ENCODE measurements at regions not wholly inside any gene's neighbourhood (a gene's known extent, or its start where the extent isn't known, plus 50 kb on each side); places are given as distances from the start of the nearest gene placed in this dataset.

- H3K4me1 ChIP-seq (ENCODE audit: insufficient read depth, low read length), result no peaks in the 10 kb centered on the region
- peaks cover 50% of the 10 kb centered on the region for H3K9me3 ChIP-seq (ENCODE audit: insufficient read depth, low read depth, low read length)
- H3K4me3 ChIP-seq (ENCODE audit: low read length), result no peak overlapping the region
- H3K36me3 ChIP-seq (ENCODE audit: insufficient read depth, low read length), result no peaks in the 10 kb centered on the region
- H3K9ac ChIP-seq (ENCODE audit: low read depth, low read length), result no peak overlapping the region
- no peaks in the 10 kb centered on the region for H3K27me3 ChIP-seq (ENCODE audit: insufficient read depth, low read length)
- no peak overlapping the region for H3K27ac ChIP-seq (ENCODE audit: low read depth, low read length)
- WGBS, result 96% methylated on average over 2 of the region's 2 CpGs
Measured at GRCh38 chr1:4262665-4263064, 362.6 kb upstream of the C1orf174 start.

GRCh38 chr1:4263699-4264098 lies 363.6 kb upstream of the C1orf174 start:
- Histone ChIP-seq H3K4me1 (ENCODE audit: insufficient read depth, low read length) (no peaks in the 10 kb centered on the region), H3K9ac (ENCODE audit: low read depth, low read length) (no peak overlapping the region), H3K36me3 (ENCODE audit: insufficient read depth, low read length) (no peaks in the 10 kb centered on the region), H3K27ac (ENCODE audit: low read depth, low read length) (no peak overlapping the region), H3K9me3 (ENCODE audit: insufficient read depth, low read depth, low read length) (peaks cover 39% of the 10 kb centered on the region), H3K27me3 (ENCODE audit: insufficient read depth, low read length) (no peaks in the 10 kb centered on the region), H3K4me3 (ENCODE audit: low read length) (no peak overlapping the region)
- 80% methylated on average over 2 of the region's 2 CpGs for WGBS

- no peaks in the 10 kb centered on the region for H3K27me3 ChIP-seq (ENCODE audit: insufficient read depth, low read length)
- no peak overlapping the region for H3K27ac ChIP-seq (ENCODE audit: low read depth, low read length)
- H3K4me1 ChIP-seq (ENCODE audit: insufficient read depth, low read length), result no peaks in the 10 kb centered on the region
- H3K4me3 ChIP-seq (ENCODE audit: low read length), result no peak overlapping the region
- WGBS, result 95% methylated on average over 1 of the region's 1 CpG
- no peaks in the 10 kb centered on the region for H3K36me3 ChIP-seq (ENCODE audit: insufficient read depth, low read length)
- peaks cover 19% of the 10 kb centered on the region; the same call in 1 of the 2 replicates for H3K9me3 ChIP-seq (ENCODE audit: insufficient read depth, low read depth, low read length)
- no peak overlapping the region for H3K9ac ChIP-seq (ENCODE audit: low read depth, low read length)
Measured at GRCh38 chr1:4265836-4266235, 365.8 kb upstream of the C1orf174 start.

GRCh38 chr1:4267381-4268261 lies 367.5 kb upstream of the C1orf174 start:
- Histone ChIP-seq H3K9me3 (ENCODE audit: insufficient read depth, low read depth, low read length) (peaks cover 9% of the 10 kb centered on the region; the same call in 1 of the 2 replicates), H3K4me1 (ENCODE audit: insufficient read depth, low read length) (no peaks in the 10 kb centered on the region), H3K4me3 (ENCODE audit: low read length) (no peak overlapping the region), H3K27me3 (ENCODE audit: insufficient read depth, low read length) (no peaks in the 10 kb centered on the region), H3K9ac (ENCODE audit: low read depth, low read length) (no peak overlapping the region), H3K36me3 (ENCODE audit: insufficient read depth, low read length) (no peaks in the 10 kb centered on the region), H3K27ac (ENCODE audit: low read depth, low read length) (no peak overlapping the region)
- 71% methylated on average over 12 of the region's 12 CpGs for WGBS

GRCh38 chr1:4268262-4268888 lies 368.3 kb upstream of the C1orf174 start:
- H3K9ac ChIP-seq (ENCODE audit: low read depth, low read length), result no peak overlapping the region
- no peak overlapping the region for H3K27ac ChIP-seq (ENCODE audit: low read depth, low read length)
- H3K4me3 ChIP-seq (ENCODE audit: low read length), result no peak overlapping the region
- H3K9me3 ChIP-seq (ENCODE audit: insufficient read depth, low read depth, low read length), result peaks cover 5% of the 10 kb centered on the region; the same call in 1 of the 2 replicates
- 93% methylated on average over 15 of the region's 15 CpGs for WGBS
- H3K36me3 ChIP-seq (ENCODE audit: insufficient read depth, low read length), result no peaks in the 10 kb centered on the region
- no peaks in the 10 kb centered on the region for H3K27me3 ChIP-seq (ENCODE audit: insufficient read depth, low read length)
- 0 out of 2 replicates have a peak, but pooled peaks cover under 1% of the 10 kb centered on the region for H3K4me1 ChIP-seq (ENCODE audit: insufficient read depth, low read length)

- no peak overlapping the region for H3K4me3 ChIP-seq (ENCODE audit: low read length)
- H3K27me3 ChIP-seq (ENCODE audit: insufficient read depth, low read length), result no peaks in the 10 kb centered on the region
- H3K27ac ChIP-seq (ENCODE audit: low read depth, low read length), result no peak overlapping the region
- 0 out of 2 replicates have a peak, but pooled peaks cover 3% of the 10 kb centered on the region for H3K4me1 ChIP-seq (ENCODE audit: insufficient read depth, low read length)
- H3K36me3 ChIP-seq (ENCODE audit: insufficient read depth, low read length), result no peaks in the 10 kb centered on the region
- H3K9me3 ChIP-seq (ENCODE audit: insufficient read depth, low read depth, low read length), result peaks cover 5% of the 10 kb centered on the region; the same call in 1 of the 2 replicates
- no peak overlapping the region for H3K9ac ChIP-seq (ENCODE audit: low read depth, low read length)
- WGBS, result 94% methylated on average over 9 of the region's 9 CpGs
Measured at GRCh38 chr1:4268889-4269284, 368.8 kb upstream of the C1orf174 start.

- Histone ChIP-seq H3K4me1 (ENCODE audit: insufficient read depth, low read length) (0 out of 2 replicates have a peak, but pooled peaks cover 3% of the 10 kb centered on the region), H3K4me3 (ENCODE audit: low read length) (no peak overlapping the region), H3K9ac (ENCODE audit: low read depth, low read length) (no peak overlapping the region), H3K27me3 (ENCODE audit: insufficient read depth, low read length) (no peaks in the 10 kb centered on the region), H3K36me3 (ENCODE audit: insufficient read depth, low read length) (no peaks in the 10 kb centered on the region), H3K9me3 (ENCODE audit: insufficient read depth, low read depth, low read length) (peaks cover 5% of the 10 kb centered on the region; the same call in 1 of the 2 replicates), H3K27ac (ENCODE audit: low read depth, low read length) (no peak overlapping the region)
- 77% methylated on average over 7 of the region's 7 CpGs for WGBS
Measured at GRCh38 chr1:4269330-4269729, 369.3 kb upstream of the C1orf174 start.

- Histone ChIP-seq H3K27ac (ENCODE audit: low read depth, low read length) (no peak overlapping the region), H3K9ac (ENCODE audit: low read depth, low read length) (no peak overlapping the region), H3K9me3 (ENCODE audit: insufficient read depth, low read depth, low read length) (peaks cover 10% of the 10 kb centered on the region), H3K4me3 (ENCODE audit: low read length) (no peak overlapping the region), H3K36me3 (ENCODE audit: insufficient read depth, low read length) (no peaks in the 10 kb centered on the region), H3K4me1 (ENCODE audit: insufficient read depth, low read length) (0 out of 2 replicates have a peak, but pooled peaks cover 3% of the 10 kb centered on the region), H3K27me3 (ENCODE audit: insufficient read depth, low read length) (no peaks in the 10 kb centered on the region)
- WGBS, result 95% methylated on average over 10 of the region's 10 CpGs
Measured at GRCh38 chr1:4269952-4270570, 370.0 kb upstream of the C1orf174 start.

- Histone ChIP-seq H3K4me1 (ENCODE audit: insufficient read depth, low read length) (0 out of 2 replicates have a peak, but pooled peaks cover 6% of the 10 kb centered on the region), H3K4me3 (ENCODE audit: low read length) (no peak overlapping the region), H3K9me3 (ENCODE audit: insufficient read depth, low read depth, low read length) (peaks cover 16% of the 10 kb centered on the region), H3K27me3 (ENCODE audit: insufficient read depth, low read length) (no peaks in the 10 kb centered on the region), H3K9ac (ENCODE audit: low read depth, low read length) (no peak overlapping the region), H3K36me3 (ENCODE audit: insufficient read depth, low read length) (no peaks in the 10 kb centered on the region), H3K27ac (ENCODE audit: low read depth, low read length) (no peak overlapping the region)
- WGBS, result 94% methylated on average over 13 of the region's 13 CpGs
Measured at GRCh38 chr1:4270651-4271337, 370.7 kb upstream of the C1orf174 start.

- Histone ChIP-seq H3K4me3 (ENCODE audit: low read length) (no peak overlapping the region), H3K9ac (ENCODE audit: low read depth, low read length) (no peak overlapping the region), H3K4me1 (ENCODE audit: insufficient read depth, low read length) (peaks cover 11% of the 10 kb centered on the region; the same call in 1 of the 2 replicates), H3K27me3 (ENCODE audit: insufficient read depth, low read length) (no peaks in the 10 kb centered on the region), H3K36me3 (ENCODE audit: insufficient read depth, low read length) (no peaks in the 10 kb centered on the region), H3K27ac (ENCODE audit: low read depth, low read length) (no peak overlapping the region), H3K9me3 (ENCODE audit: insufficient read depth, low read depth, low read length) (peaks cover 14% of the 10 kb centered on the region; the same call in 1 of the 2 replicates)
- 79% methylated on average over 7 of the region's 8 CpGs for WGBS
Measured at GRCh38 chr1:4271338-4271998, 371.4 kb upstream of the C1orf174 start.
